ENCODE measurements at regions not wholly inside any gene's neighbourhood (a gene's known extent, or its start where the extent isn't known, plus 50 kb on each side); places are given as distances from the start of the nearest gene placed in this dataset.
"Not testable (repeated sequence)": the region's sequence is repeated elsewhere in the genome, so short reads cannot be mapped to it uniquely, and the experiment has no call there.

DNA sequence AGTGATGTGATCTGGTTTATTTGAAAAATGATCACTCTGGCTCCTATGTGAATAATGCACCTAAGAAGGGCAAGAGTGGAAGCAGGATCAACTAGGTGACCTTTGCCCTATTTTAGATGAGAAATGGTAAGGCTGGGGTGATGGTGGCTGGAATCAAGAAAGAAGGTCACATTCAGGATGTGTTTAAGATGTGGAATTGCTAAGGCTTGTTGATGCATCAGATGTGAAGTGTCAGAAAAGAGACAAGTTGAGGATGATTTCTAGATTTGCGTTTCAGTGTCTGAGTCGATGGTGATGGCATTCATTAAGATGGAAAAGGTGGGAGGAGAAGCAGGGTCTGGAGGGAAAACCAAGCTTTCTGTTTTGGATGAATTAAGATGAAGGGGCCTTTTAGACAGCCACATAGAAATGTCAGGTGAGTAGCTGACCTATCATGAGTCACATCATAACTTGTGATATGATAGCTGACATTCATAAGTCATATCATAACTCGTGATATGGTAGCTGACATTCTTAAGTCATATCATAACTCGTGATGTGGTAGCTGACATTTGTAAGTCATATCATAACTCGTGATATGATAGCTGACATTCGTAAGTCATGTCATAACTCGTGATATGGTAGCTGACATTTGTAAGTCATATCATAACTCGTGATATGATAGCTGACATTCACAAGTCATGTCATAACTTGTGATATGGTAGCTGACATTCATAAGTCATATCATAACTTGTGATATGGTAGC is 101.2 kb upstream of the SEC11C start:
- intact Hi-C loops (cut with micrococcal nuclease), result no loop called here
- no peak for DNase-seq
- no peak for ATAC-seq

DNA sequence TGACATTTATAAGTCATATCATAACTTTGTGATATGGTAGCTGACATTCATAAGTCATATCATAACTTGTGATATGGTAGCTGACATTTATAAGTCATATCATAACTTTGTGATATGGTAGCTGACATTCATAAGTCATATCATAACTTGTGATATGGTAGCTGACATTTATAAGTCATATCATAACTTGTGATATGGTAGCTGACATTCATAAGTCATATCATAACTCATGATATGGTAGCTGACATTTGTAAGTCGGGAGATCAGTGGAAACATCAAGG is 100.7 kb upstream of the SEC11C start:
- intact Hi-C loops (cut with micrococcal nuclease); ATAC-seq: not testable (repeated sequence)

DNA sequence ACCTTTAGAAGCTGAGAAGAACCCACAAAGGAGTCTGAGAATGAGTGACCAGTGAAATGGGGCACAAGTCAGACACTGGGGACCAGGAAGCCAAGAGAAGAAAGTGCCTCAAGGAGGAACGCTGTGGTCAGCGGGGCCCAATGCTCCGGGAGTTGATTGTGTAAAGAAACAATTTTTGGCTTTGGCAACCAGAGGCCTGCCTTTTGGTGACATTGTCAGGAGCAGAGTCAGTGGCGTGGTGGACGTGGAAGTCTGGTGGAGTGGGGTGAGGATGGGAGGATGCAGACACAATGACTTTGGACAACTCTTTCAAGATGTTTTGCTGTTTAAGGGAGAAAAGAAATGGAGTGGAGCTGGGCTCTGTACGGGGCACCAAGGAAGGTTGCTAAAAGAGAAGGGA is 100.2 kb upstream of the SEC11C start:
- DNase-seq (no peak), ATAC-seq (no peak)
- intact Hi-C loops (cut with micrococcal nuclease), result no loop called here

More for the DNA sequence above, 100.7 kb upstream of the SEC11C start:
- not testable (repeated sequence) for DNase-seq

DNA sequence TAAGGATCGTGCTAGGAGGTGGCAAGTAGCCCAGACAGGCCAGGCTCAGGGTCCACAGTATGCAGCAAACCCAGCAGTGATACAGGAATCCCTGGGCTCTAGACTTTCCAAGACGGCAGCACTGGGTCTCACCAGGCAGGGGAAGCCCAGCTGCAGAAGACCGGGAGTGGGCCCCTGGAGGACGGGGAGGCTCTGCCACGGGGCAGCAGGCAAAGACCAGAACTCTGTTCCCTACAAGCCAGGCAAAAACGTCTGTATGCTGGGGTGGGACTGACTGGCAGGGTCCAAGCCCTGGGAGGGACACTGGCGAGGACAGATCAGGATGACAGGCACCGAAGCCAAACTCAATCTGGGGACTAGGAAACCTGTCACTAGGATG is 98.9 kb upstream of the SEC11C start:
- intact Hi-C loops (cut with micrococcal nuclease), result no loop called here
- ATAC-seq (no peak), DNase-seq (no peak)

DNA sequence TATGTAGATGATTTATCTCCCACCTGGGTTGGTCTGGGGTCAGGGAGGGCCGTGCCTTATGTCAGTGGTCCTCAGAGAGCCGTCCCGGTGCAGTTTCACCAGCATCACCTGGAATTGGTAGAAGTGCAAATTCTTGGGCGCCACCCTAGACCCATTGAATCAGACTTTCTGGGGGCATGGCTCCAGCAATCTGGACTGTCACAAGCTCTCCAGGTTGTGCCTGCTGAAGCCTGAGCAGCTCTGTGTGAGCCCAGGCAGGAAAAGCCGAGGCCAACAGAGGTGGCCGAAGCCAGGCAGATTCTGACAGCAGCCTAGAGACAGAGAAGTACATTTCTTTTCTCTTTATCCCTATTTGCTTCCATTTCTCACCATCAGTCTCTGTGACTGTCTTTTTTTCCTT is 98.4 kb upstream of the SEC11C start:
- no peak for ATAC-seq

DNA sequence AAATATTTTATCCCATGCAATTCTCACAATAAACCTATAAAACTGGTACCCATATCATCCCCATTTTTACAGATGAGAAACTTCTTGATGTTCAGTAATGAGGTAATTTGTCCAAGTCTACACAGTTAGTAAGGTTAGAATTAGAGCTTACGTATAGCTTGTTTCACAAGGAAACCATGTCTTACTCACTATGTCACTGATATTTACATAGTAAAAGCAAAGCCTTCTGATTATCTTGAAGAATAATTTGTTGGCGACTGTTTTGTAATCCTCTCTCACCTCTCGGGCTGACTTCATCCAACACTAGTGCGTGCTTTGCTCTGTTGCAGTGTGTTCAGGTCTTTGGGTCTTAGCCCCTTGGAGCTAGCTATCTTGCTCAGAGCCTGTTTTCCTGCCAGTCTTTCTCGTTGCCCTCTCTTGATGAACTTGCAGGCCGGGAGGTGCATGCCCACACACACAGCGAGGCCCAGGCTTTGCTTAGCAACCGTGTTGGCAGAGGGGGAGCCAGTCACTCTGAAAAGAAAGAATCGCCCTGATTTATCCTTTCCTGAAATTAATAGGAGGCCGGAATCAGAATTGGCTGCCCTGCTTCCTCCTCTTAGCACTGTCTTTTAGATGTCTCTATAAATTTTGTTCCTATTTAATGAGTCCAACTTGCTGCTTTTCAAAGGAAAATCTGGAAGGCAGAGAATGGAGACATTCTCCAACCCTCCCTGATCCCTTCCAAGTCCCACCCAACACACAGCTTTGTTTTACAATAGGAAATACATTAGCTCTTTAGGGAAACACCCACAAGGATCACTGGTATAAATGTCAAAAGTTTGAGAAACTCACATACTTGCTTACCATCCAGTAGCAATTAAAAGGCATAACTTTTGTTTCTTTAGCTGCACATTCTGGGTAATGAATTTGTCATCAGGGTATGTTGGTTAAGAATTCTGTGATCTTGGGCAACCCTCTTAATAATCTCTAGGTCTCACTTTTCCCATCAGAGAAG is 97.6 kb upstream of the SEC11C start:
- ATAC-seq (peak; percentile 40), DNase-seq (no peak)
- intact Hi-C loops (cut with micrococcal nuclease), result no loop called here

More for the DNA sequence above, 98.4 kb upstream of the SEC11C start:
- intact Hi-C loops (cut with micrococcal nuclease), result no loop called here
- no peak for DNase-seq

DNA sequence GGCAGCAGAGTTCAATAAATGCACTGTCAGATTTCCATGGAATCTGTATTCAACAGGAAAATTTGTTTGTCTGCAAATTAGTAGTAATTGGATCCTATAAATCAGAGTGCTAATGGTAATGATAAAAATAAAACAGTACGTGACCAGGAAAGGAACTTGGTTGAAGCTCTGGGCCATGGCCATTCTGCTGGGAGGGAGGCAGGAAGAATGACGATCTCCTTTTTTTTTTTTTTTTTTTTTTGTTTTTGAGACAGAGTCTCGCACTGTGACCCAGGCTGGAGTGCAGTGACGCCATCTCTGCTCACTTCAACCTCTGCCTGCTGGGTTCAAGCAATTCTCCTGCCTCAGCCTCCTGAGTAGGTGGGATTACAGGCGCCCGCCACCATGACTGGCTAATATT is 94.8 kb upstream of the SEC11C start:
- DNase-seq (no peak), ATAC-seq (peak; percentile 38)
- intact Hi-C loops (cut with micrococcal nuclease), result no loop called here

DNA sequence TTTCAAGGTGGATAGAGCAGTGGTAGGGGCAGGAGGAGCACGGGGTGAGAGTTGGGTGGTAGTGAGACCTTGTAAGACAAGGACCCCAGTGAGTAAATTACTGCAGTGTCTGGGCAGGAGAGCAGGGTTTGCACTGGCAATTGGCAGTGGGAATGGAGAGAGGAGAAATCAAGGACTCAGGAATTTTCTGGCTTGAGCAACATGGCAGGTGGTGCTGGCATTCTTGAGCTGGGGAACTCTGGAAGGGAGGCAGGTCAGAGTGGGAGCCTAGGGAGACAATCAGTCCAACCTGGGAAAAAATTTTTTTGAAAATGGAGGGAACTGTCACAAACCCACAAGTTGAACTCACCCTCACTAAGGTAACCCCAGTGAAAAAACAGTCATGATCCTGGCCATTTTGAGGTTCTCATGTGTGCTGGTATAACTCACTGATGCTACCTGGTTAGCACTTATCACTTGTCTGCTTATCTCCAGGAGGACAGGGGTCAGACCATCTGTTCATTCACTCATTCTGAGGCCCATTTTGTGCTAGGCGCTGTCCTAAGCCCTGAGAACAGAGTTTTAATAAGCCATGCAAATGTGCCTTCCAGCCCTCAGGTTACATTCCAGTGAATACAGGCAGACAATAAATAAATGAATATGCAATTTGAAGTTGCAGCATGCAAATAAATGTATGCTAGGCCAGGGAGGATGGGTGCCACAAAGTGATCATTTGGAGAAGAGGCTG is 92.2 kb upstream of the SEC11C start:
- ATAC-seq, result no peak
- no peak for DNase-seq
- intact Hi-C loops (cut with micrococcal nuclease), result no loop called here

DNA sequence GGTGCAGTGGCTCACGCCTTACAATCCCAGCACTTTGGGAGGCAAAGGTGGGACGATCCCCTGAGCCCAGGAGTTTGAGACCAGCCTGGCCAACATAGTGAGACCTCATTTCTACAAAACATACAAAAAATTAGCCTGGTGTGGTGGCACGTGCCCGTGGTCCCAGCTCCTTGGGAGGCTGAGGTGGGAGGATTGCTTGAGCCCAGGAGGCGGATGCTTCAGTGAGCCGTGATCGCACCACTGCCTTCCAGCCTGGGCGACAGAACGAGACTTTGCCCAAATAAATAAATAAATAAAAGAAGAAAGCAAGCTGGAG is 91.7 kb upstream of the SEC11C start:
- no peak for ATAC-seq
- intact Hi-C loops (cut with micrococcal nuclease), result no loop called here
- DNase-seq, result no peak

DNA sequence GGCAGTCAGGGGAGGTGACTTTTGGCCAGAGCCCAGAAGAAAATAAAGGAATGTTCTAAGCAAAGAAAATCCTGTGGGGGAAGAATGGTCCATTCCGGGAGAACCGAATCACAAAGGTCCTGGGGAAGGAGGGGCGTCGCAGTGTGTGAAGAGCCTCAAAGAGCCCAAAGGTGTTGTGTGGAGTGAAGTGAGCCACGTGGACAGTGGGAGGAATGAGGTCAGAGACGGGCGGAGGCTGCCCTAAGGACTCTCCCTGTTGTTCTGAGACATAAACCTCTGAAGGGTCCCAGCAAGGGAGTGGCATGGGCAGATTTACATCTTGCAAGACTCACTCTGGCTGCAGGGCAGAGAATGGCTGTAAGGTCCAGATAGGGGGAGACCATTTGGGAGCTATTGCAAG is 91.3 kb upstream of the SEC11C start:
- ATAC-seq (no peak), DNase-seq (no peak)
- intact Hi-C loops (cut with micrococcal nuclease), result no loop called here

DNA sequence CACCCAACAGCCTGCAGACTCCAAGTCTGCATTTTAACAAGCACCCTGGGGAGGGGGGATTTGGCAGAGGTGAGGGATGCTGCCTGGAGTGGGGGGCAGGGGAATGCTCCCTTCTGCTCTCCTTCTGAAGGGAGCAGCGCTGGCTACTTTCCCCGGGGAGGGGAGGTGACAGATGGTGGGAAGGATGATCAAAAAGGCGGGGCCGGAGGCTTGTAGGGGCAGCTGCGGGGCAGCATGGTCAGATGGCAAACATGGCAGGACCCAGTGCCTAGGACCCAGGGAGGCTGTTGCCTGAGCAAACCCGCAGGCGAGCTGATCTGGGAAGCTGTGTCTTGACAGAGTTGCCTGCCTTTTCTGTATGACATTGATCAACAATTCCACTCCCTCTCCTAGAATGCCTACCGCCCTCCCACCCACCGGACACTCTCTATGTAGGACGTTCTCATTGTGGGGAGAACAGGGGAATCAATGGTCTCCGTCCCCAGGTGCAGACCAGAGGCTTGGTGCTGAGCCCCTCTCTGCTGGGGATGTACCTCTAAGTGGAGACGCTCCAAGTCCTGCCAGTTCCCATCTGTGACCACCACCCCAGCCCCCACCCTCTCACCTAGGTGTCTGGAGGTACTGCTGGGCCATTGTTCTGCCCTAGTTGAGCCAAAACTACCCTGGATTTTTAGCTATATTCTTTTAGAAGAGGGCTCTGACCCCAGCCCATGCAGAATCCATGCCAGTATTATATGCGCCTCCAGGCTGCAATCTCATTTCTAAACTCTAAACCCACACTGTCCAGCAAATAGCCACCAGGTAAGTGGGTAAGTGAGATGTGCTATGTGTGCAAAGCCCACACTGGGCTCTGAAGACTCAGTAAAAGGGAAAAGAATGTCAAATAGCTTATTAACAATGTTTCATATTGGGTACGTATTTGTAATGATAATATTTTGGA is 89.7 kb upstream of the SEC11C start:
- intact Hi-C loops (cut with micrococcal nuclease), result no loop called here
- ATAC-seq (no peak), DNase-seq (no peak)

DNA sequence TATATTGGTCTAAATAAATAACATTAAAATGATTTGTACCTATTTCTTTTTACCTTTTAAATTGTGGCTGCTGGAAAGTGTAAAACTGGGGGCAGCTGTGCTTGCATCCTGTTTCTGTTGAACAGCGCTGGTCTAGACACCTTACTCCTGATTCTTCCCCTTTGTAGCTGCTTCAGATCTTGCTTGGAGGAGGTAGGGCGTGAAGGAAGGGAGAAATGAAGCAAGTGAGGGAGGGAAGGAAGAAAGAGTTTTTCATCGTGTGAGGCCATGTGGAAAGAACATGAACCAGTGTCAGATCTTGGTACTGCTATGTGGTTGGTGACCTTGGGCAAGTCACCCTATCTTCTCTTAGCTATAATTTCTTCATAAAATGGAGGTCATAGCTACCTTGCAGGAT is 89.0 kb upstream of the SEC11C start:
- no peak for ATAC-seq
- intact Hi-C loops (cut with micrococcal nuclease), result no loop called here

DNA sequence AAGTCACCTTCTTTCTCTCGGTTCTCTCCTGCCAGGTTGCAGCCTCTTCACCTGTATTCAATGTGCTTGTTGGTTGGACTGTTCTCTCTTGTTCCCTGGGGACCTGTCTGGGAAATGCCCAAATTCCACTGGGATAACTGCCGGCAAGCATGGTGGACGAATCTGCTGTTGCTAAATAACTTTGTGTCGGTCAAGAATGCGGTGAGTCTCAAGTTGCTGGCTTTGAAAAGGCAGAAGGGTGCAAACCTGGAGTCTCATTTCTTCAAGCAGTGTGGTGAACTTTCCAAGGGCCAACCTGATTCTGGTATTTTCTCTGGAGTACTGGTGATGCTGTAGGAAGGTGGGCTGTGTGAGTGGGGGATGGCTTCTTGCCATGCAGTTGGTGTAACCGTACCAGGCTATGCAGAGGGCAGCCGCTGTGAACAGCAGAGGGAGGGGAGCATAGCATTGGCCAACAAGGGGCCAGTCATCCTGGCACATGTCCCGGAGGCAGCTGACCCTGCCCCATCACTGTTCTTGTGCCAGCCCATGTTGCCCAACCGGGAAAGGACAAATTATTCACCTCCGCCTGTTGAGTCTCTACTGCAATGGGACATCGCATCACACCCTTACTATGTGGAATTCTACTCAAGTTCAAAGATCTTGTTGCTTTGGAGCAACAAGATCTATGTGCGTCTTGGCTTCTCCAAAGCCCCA is 88.1 kb upstream of the SEC11C start:
- ATAC-seq, result no peak

More for the DNA sequence above, 89.0 kb upstream of the SEC11C start:
- DNase-seq, result no peak

DNA sequence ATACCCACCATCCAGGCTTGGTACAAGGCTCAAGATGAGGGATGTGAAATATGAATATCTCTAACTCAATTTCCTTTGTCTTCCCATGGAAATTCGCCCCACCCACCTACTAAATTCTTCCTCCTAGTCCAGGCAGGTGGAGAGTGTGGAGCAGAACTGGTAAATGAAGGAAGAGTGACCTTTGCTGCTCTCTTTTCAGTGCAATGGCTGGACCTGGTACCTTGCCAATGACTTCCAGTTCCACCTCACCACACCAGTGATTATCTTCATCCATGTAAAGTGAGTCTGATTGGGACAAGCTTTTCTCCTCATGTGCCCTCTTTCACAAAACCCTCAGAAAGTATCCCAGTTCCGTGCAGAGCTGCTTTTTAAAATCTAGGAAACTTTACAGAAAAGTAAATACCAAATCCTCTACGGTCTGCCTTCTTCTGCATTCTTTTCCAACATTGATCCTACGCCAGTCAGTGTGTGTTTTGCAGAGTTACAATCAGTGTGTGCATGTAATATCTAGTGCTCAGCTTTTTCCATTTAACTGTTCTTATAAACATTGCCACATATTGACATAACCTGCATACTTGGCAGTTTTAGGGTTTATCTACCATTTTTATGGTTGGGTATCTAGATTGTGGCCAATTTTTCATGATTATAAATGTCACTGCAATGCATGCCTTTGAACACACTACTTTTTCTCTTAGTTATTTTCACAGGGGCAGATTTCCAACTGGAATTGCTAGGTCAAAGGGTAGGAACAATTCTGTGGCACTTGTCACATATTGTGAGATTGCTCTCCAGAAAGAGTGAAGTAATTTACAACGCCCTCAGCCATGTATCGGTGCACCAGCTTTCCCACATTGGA is 86.5 kb upstream of the SEC11C start:
- intact Hi-C loops (cut with micrococcal nuclease), result no loop called here
- DNase-seq, result no peak
- ATAC-seq, result peak; percentile 40

More for the DNA sequence above, 88.1 kb upstream of the SEC11C start:
- intact Hi-C loops (cut with micrococcal nuclease), result no loop called here
- DNase-seq, result no peak

DNA sequence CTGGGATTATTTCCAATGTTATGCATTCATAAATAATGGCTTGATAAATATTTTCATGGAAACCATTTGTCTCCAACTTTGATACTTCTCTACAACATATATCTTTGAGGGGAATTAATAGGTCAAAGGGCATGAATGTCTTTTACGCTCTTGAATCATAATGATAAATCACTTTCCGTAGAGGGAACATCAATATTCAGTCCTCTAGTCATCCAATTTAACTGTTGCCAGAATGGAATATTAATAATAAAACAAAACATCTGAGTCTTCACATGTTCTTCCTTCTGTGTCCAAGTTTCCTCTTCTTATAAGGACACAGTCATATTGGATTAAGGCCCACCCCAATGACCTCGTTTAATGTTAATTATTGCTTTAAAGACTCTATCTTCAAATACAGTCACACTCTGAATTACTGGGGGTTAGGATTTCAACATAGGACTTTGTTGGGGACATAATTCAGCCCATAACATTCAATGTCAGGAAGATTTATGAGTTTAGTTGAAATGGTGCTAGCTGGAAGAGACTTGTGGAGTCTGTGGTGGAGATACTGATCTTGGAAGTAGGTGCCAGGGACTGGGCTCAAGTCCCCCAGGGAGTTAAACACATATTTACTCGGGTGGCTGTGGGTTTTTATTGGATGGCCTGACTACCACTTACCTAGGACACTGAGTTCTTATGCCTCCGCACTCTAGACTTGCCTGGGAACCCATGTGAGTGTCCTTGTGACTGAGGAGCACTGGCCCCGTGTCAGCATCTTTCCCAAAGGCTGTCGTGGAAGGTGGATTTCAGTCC is 85.0 kb upstream of the SEC11C start:
- peak; percentile 47 for ATAC-seq
- intact Hi-C loops (cut with micrococcal nuclease), result loop anchor here (5.0 kb wide), 1 partner anchor 267 kb away; no protein-coding TSS in a partner anchor
- DNase-seq, result no peak

DNA sequence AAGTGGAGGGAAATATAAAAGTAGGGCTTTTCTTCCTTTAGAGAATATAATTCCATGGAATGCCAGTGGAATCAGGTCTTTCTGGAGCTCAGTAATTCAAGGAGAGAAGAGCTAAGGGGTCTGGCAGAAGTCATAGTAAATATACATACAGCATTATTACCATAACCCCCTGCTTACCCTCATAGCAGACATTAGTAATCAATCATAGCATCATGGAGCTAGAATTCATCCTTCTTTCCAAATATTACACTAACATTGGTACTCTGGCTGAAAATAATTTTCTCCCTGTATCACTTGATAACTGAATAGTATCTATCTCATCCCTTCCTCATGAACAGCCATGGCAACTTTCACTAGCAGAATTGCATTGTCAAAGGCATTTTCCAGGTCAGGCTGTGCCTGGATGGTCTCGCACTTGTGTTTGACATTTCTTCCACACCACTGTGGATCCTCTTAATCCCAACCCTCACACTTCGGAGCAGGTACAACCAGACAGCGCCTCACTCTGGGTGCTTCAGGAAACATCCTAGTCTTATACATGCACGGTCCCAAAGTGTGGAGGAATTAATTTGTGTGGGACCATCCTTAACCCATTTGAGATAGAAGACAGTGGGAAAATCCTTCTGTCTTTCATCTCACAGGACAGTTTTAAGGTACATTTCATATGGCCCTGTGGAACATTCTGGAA is 84.2 kb upstream of the SEC11C start:
- intact Hi-C loops (cut with micrococcal nuclease), result loop anchor here (5.0 kb wide), 1 partner anchor 268 kb away; no protein-coding TSS in a partner anchor
- DNase-seq (no peak), ATAC-seq (no peak)

All from left ventricle myocardium superior (tissue), 1 donor.